IMR-90 (cell line): ENCODE measurements at regions not wholly inside any gene's neighbourhood (a gene's known extent, or its start where the extent isn't known, plus 50 kb on each side); places are given as distances from the start of the nearest gene placed in this dataset.

Experiments used
- ATAC-seq: fragments of 200-7000 bp; cut with Tn5 transposase; 2 replicates; pipeline ENCODE4 v1.9.1; 2020; ENCODE audit warnings: low read depth, mild to moderate bottlenecking, moderate library complexity
- BruUV-seq: library from RNA; stranded (reverse); fragments of 400-500 nt; replicated peaks from 2 replicates; lab custom pipeline; 2021; lab: Mats Ljungman, UMichigan
- CTCF ChIA-PET: fragments of 300-600 bp; formaldehyde crosslinking; extraction: SDS; loops from one replicate; lab custom pipeline; 2021; ENCODE audit warnings: antibody characterized with exemption; lab: Yijun Ruan, JAX
- POLR2A ChIA-PET: fragments of 300-600 bp; sonication (Branson Sonifier 250); formaldehyde crosslinking; loops from one replicate; lab custom pipeline; 2022; ENCODE audit warnings: antibody characterized with exemption; ENCODE audit not compliant: unreplicated experiment; lab: Charles Lee
- DNase-seq: peaks from one replicate; pipeline ENCODE4 v3.0.0; 2013
- H2AFZ ChIP-seq: replicated peaks from 2 replicates; pipeline ENCODE3; 2013; ENCODE audit warnings: low read length, mild to moderate bottlenecking; ENCODE audit not compliant: poor library complexity
- H2AK5ac ChIP-seq: 2 replicates; pipeline ENCODE4 v1.6.1; 2013; ENCODE audit warnings: low read depth, low read length, inconsistent platforms
- H2AK9ac ChIP-seq: replicated peaks from 2 replicates; pipeline ENCODE3; 2013; ENCODE audit warnings: mild to moderate bottlenecking, low read depth, low read length, moderate library complexity; ENCODE audit not compliant: poor library complexity
- H2BK120ac ChIP-seq: 2 replicates; pipeline ENCODE4 v1.6.1; 2013; ENCODE audit warnings: low read depth, low read length, inconsistent platforms
- H2BK15ac ChIP-seq: 3 replicates; pipeline ENCODE4 v1.6.1; 2013; ENCODE audit warnings: low read depth, low read length, inconsistent platforms
- H2BK20ac ChIP-seq: 2 replicates; pipeline ENCODE4 v1.6.1; 2013; ENCODE audit warnings: low read depth, mild to moderate bottlenecking, inconsistent platforms, low read length, moderate library complexity
- H2BK5ac ChIP-seq: 2 replicates; pipeline ENCODE4 v1.6.1; 2013; ENCODE audit warnings: mild to moderate bottlenecking, low read depth, low read length, inconsistent platforms; ENCODE audit not compliant: poor library complexity, severe bottlenecking
- H3K14ac ChIP-seq: replicated peaks from 2 replicates; pipeline ENCODE4 v1.6.1; 2013; ENCODE audit warnings: low read depth, low read length, inconsistent platforms
- H3K18ac ChIP-seq: 2 replicates; pipeline ENCODE4 v1.6.1; 2013; ENCODE audit warnings: low read depth, low read length, control low read depth
- H3K23ac ChIP-seq: 2 replicates; pipeline ENCODE4 v1.6.1; 2013; ENCODE audit warnings: low read depth, low read length, inconsistent platforms
- H3K27ac ChIP-seq: 2 replicates; pipeline ENCODE4 v1.5.1; 2013; ENCODE audit warnings: mild to moderate bottlenecking, control low read depth, low read length; ENCODE audit not compliant: insufficient read depth
- H3K27me3 ChIP-seq: 2 replicates; pipeline ENCODE4 v1.6.1; 2013; ENCODE audit warnings: low read length; ENCODE audit not compliant: control insufficient read depth, insufficient read depth
- H3K36me3 ChIP-seq: 2 replicates; pipeline ENCODE4 v1.6.1; 2013; ENCODE audit warnings: low read length, mixed read lengths; ENCODE audit not compliant: control insufficient read depth, insufficient read depth
- H3K4ac ChIP-seq: 2 replicates; pipeline ENCODE4 v1.6.1; 2013; ENCODE audit warnings: low read depth, low read length, inconsistent platforms
- H3K4me1 ChIP-seq: 2 replicates; pipeline ENCODE4 v1.6.1; 2013; ENCODE audit warnings: low read length, mixed read lengths; ENCODE audit not compliant: control insufficient read depth, insufficient read depth
- H3K4me2 ChIP-seq: 2 replicates; pipeline ENCODE4 v1.6.1; 2013; ENCODE audit warnings: low read depth, mild to moderate bottlenecking, control low read depth, low read length, moderate library complexity
- H3K4me3 ChIP-seq: 2 replicates; pipeline ENCODE4 v1.5.1; 2013; ENCODE audit warnings: low read depth, mild to moderate bottlenecking, control low read depth, low read length, moderate library complexity; ENCODE audit not compliant: insufficient read depth
- H3K56ac ChIP-seq: 2 replicates; pipeline ENCODE4 v1.6.1; 2013; ENCODE audit warnings: low read length, inconsistent platforms; ENCODE audit not compliant: insufficient read depth; ENCODE audit errors: extremely low read depth
- H3K79me1 ChIP-seq, 2 experiments: 2 replicates each; pipeline ENCODE4 v1.6.1; 2013; ENCODE audit warnings: low read length in 2 of 2, inconsistent platforms in 1 of 2, low read depth in 1 of 2
- H3K9ac ChIP-seq: 2 replicates; pipeline ENCODE4 v1.6.1; 2013; ENCODE audit warnings: low read depth, low read length, control low read depth
- H3K9me1 ChIP-seq: 2 replicates; pipeline ENCODE4 v1.6.1; 2013; ENCODE audit warnings: low read length, inconsistent platforms; ENCODE audit not compliant: insufficient read depth
- H3K9me3 ChIP-seq: 2 replicates; pipeline ENCODE4 v1.6.1; 2013; ENCODE audit warnings: low read length; ENCODE audit not compliant: control insufficient read depth, insufficient read depth
- H4K20me1 ChIP-seq: 2 replicates; pipeline ENCODE4 v1.6.1; 2013; ENCODE audit warnings: low read length, inconsistent platforms; ENCODE audit not compliant: insufficient read depth
- H4K5ac ChIP-seq: 2 replicates; pipeline ENCODE4 v1.6.1; 2013; ENCODE audit warnings: mild to moderate bottlenecking, low read depth, low read length, control low read depth
- H4K8ac ChIP-seq, 2 experiments: 2 replicates each; pipeline ENCODE4 v1.6.1; 2013; ENCODE audit warnings: low read depth in 2 of 2, low read length in 2 of 2, control low read depth in 1 of 2, inconsistent platforms in 1 of 2
- H4K91ac ChIP-seq: 2 replicates; pipeline ENCODE4 v1.6.1; 2013; ENCODE audit warnings: low read depth, low read length, inconsistent platforms; ENCODE audit not compliant: insufficient read depth
- BHLHE40 ChIP-seq: fragments of 150-350 bp; IDR thresholded peaks from 2 replicates; pipeline ENCODE4 v1.6.1; 2016; ENCODE audit warnings: mild to moderate bottlenecking, low read depth, low read length
- CEBPB ChIP-seq: IDR thresholded peaks from 2 replicates; pipeline ENCODE4 v1.6.1; 2012; ENCODE audit warnings: low read depth, low read length, improper control_type of control experiment
- CHD1 ChIP-seq: IDR thresholded peaks from 2 replicates; pipeline ENCODE4 v1.6.1; 2012; ENCODE audit warnings: low read depth, low read length, improper control_type of control experiment
- CTCF ChIP-seq: conservative IDR thresholded peaks from 2 replicates; pipeline ENCODE4 v1.5.1; 2012; ENCODE audit warnings: mild to moderate bottlenecking, low read depth, low read length, improper control_type of control experiment
- ELK1 ChIP-seq: fragments of 150-350 bp; IDR thresholded peaks from 2 replicates; pipeline ENCODE4 v1.6.1; 2016; ENCODE audit warnings: low read depth, mild to moderate bottlenecking, low read length, moderate library complexity, borderline replicate concordance
- FOS ChIP-seq: fragments of 150-350 bp; IDR thresholded peaks from 2 replicates; pipeline ENCODE4 v1.6.1; 2016; ENCODE audit warnings: low read depth, low read length
- MAZ ChIP-seq: IDR thresholded peaks from 2 replicates; pipeline ENCODE4 v1.6.1; 2012; ENCODE audit warnings: low read depth, mild to moderate bottlenecking, low read length, improper control_type of control experiment, moderate library complexity, borderline replicate concordance
- MXI1 ChIP-seq: IDR thresholded peaks from 2 replicates; pipeline ENCODE4 v1.6.1; 2012; ENCODE audit warnings: low read depth, mild to moderate bottlenecking, low read length, moderate library complexity, borderline replicate concordance
- NFE2L2 ChIP-seq: fragments of 150-350 bp; IDR thresholded peaks from 2 replicates; pipeline ENCODE4 v1.6.1; 2016; ENCODE audit warnings: low read depth, mild to moderate bottlenecking, low read length
- POLR2A ChIP-seq: IDR thresholded peaks from 2 replicates; pipeline ENCODE4 v1.6.1; 2012; ENCODE audit warnings: mild to moderate bottlenecking, low read depth, low read length
- RAD21 ChIP-seq: IDR thresholded peaks from 2 replicates; pipeline ENCODE4 v1.6.1; 2012; ENCODE audit warnings: low read length, improper control_type of control experiment
- RFX5 ChIP-seq: IDR thresholded peaks from 2 replicates; pipeline ENCODE4 v1.8.0; 2012; ENCODE audit warnings: low read depth, mild to moderate bottlenecking, low read length, moderate library complexity
- SMC3 ChIP-seq: fragments of 150-350 bp; IDR thresholded peaks from 2 replicates; pipeline ENCODE4 v1.6.1; 2016; ENCODE audit warnings: low read depth, mild to moderate bottlenecking, antibody characterized with exemption, low read length, moderate library complexity
- USF2 ChIP-seq: fragments of 150-350 bp; IDR thresholded peaks from 2 replicates; pipeline ENCODE4 v1.6.1; 2017; ENCODE audit warnings: mild to moderate bottlenecking, antibody characterized with exemption, low read length, low read depth
- dilution Hi-C: fragments of 300-500 bp; cut with HindIII; formaldehyde crosslinking; loops from one replicate; pipeline ENCODE4 v1.14.3; 2018; ENCODE audit warnings: low sequenced_read_pairs; ENCODE audit not compliant: unreplicated experiment
- in situ Hi-C: fragments of 300-500 bp; cut with MboI; formaldehyde crosslinking; loops from 3 replicates; pipeline ENCODE4 v1.14.3; 2019; ENCODE audit warnings: low sequenced_read_pairs, inconsistent platforms, mixed read lengths
- intact Hi-C: fragments of 100-400 bp; cut with micrococcal nuclease; formaldehyde crosslinking; loops from 2 replicates; pipeline ENCODE4 v1.10.0; 2022

GRCh38 chr12:98042668-98043067 is 472.7 kb upstream of the TMPO start:
- POLR2A ChIA-PET: no interaction called here
- no peak overlapping the region for H3K23ac ChIP-seq
- no peak overlapping the region for H2AK9ac ChIP-seq
- in situ Hi-C loops (no loop called here), dilution Hi-C loops (no loop called here), intact Hi-C loops (no loop called here)
- H4K20me1 ChIP-seq: no peaks in the 10 kb centered on the region
- H3K36me3 ChIP-seq: no peaks in the 10 kb centered on the region
- H3K4me2 ChIP-seq: no peak overlapping the region
- no peak overlapping the region for H2BK120ac ChIP-seq
- no peak overlapping the region for H4K91ac ChIP-seq
- ATAC-seq: no peak
- H3K56ac ChIP-seq: no peak overlapping the region
- H3K4me1 ChIP-seq: no peaks in the 10 kb centered on the region
- CTCF ChIA-PET: no interaction called here
- no peak overlapping the region for H3K18ac ChIP-seq
- H3K4ac ChIP-seq: no peak overlapping the region
- no peaks in the 10 kb centered on the region for H3K79me1 ChIP-seq
- H4K8ac ChIP-seq: no peak overlapping the region
- H3K27me3 ChIP-seq: no peaks in the 10 kb centered on the region
- no TSS peak for BruUV-seq
- no peak overlapping the region for H4K5ac ChIP-seq
- H2BK5ac ChIP-seq: no peak overlapping the region
- H3K14ac ChIP-seq: no peak overlapping the region
- no peak overlapping the region for H2BK15ac ChIP-seq
- H3K4me3 ChIP-seq: no peak overlapping the region
- H2AK5ac ChIP-seq: no peak overlapping the region
- H3K27ac ChIP-seq: no peak overlapping the region
- no peak overlapping the region for H2BK20ac ChIP-seq
- no peaks in the 10 kb centered on the region for H3K9me1 ChIP-seq
- H2AFZ ChIP-seq: no peak overlapping the region
- DNase-seq: no peak
- no peaks in the 10 kb centered on the region for H3K9me3 ChIP-seq
- TF ChIP-seq POLR2A: no peak
- no peak for TF ChIP-seq MXI1
- TF ChIP-seq CTCF: no peak
- TF ChIP-seq RFX5: no peak
- no peak for TF ChIP-seq SMC3
- TF ChIP-seq NFE2L2: no peak
- TF ChIP-seq RAD21: no peak
- TF ChIP-seq MAZ: no peak
- TF ChIP-seq CEBPB: no peak
- TF ChIP-seq CHD1: no peak
- TF ChIP-seq BHLHE40: no peak
- TF ChIP-seq ELK1: no peak
- no peak for TF ChIP-seq FOS
- no peak for TF ChIP-seq USF2
- H3K9ac ChIP-seq: no peak overlapping the region
